ENCODE measurements at regions not wholly inside any gene's neighbourhood (a gene's known extent, or its start where the extent isn't known, plus 50 kb on each side); places are given as distances from the start of the nearest gene placed in this dataset.

GRCh38 chr5:98569288-98569687 is 204.2 kb upstream of the RGMB start:
- no peak overlapping the region for H3K4me3 Mint-ChIP-seq
- peaks cover 3% of the 10 kb centered on the region for H3K27me3 Mint-ChIP-seq (ENCODE audit: low read depth)
- no peaks in the 10 kb centered on the region for H3K9me3 Mint-ChIP-seq
- H3K36me3 Mint-ChIP-seq: no peaks in the 10 kb centered on the region
- peaks cover 14% of the 10 kb centered on the region for H3K4me1 Mint-ChIP-seq
- H3K27ac Mint-ChIP-seq: no peak overlapping the region
- TF ChIP-seq, protein P1, sequence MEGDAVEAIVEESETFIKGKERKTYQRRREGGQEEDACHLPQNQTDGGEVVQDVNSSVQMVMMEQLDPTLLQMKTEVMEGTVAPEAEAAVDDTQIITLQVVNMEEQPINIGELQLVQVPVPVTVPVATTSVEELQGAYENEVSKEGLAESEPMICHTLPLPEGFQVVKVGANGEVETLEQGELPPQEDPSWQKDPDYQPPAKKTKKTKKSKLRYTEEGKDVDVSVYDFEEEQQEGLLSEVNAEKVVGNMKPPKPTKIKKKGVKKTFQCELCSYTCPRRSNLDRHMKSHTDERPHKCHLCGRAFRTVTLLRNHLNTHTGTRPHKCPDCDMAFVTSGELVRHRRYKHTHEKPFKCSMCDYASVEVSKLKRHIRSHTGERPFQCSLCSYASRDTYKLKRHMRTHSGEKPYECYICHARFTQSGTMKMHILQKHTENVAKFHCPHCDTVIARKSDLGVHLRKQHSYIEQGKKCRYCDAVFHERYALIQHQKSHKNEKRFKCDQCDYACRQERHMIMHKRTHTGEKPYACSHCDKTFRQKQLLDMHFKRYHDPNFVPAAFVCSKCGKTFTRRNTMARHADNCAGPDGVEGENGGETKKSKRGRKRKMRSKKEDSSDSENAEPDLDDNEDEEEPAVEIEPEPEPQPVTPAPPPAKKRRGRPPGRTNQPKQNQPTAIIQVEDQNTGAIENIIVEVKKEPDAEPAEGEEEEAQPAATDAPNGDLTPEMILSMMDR (IDR thresholded peaks at IDR 0.05; ENCODE audit: unreplicated experiment): no peak
- no peak for DNase-seq (ENCODE audit: low spot score in 2 of 2, unreplicated experiment in 2 of 2)

DNA sequence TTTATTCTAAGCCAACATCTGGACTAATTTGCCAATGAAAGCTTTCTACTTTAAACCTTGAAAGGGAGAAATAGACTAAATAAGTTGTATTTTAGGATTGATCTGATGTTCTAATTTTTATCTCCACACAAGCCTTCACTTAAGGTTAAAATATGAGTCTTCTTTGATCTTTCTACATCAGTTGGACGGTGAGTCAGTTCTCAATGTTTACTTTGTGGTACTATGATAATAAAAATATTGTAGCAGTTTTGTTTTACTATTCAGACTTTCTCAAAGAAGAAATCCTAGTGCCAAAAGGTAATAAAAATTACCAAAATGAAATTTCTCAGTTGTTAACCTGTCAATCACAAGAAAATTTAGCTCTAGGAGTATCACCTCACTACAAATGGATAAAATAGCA is 203.5 kb upstream of the RGMB start:
- TF ChIP-seq, protein P1 (IDR thresholded peaks at IDR 0.05; ENCODE audit: unreplicated experiment): no peak
- H3K4me3 Mint-ChIP-seq: no peak overlapping the region
- peaks cover 3% of the 10 kb centered on the region for H3K27me3 Mint-ChIP-seq (ENCODE audit: low read depth)
- H3K4me1 Mint-ChIP-seq: peaks cover 14% of the 10 kb centered on the region
- DNase-seq (ENCODE audit: low spot score in 2 of 2, unreplicated experiment in 2 of 2): no peak
- H3K36me3 Mint-ChIP-seq: no peaks in the 10 kb centered on the region
- no peaks in the 10 kb centered on the region for H3K9me3 Mint-ChIP-seq
- no peak overlapping the region for H3K27ac Mint-ChIP-seq

GRCh38 chr5:98570661-98571191 is 202.7 kb upstream of the RGMB start:
- H3K36me3 Mint-ChIP-seq: no peaks in the 10 kb centered on the region
- H3K27ac Mint-ChIP-seq: no peak overlapping the region
- TF ChIP-seq, protein P1 (IDR thresholded peaks at IDR 0.05; ENCODE audit: unreplicated experiment): no peak
- peaks cover 14% of the 10 kb centered on the region for H3K4me1 Mint-ChIP-seq
- no peak overlapping the region for H3K4me3 Mint-ChIP-seq
- H3K27me3 Mint-ChIP-seq (ENCODE audit: low read depth): peaks cover 3% of the 10 kb centered on the region
- no peak for DNase-seq (ENCODE audit: low spot score in 2 of 2, unreplicated experiment in 2 of 2)
- no peaks in the 10 kb centered on the region for H3K9me3 Mint-ChIP-seq

GRCh38 chr5:98573834-98574320 is 199.6 kb upstream of the RGMB start:
- TF ChIP-seq, protein P1 (IDR thresholded peaks at IDR 0.05; ENCODE audit: unreplicated experiment): no peak
- Mint-ChIP-seq H3K36me3 (no peaks in the 10 kb centered on the region), H3K27ac (no peak overlapping the region), H3K9me3 (no peaks in the 10 kb centered on the region), H3K4me1 (peaks cover 14% of the 10 kb centered on the region), H3K4me3 (no peak overlapping the region), H3K27me3 (ENCODE audit: low read depth) (no peaks in the 10 kb centered on the region)
- no peak for DNase-seq (ENCODE audit: low spot score in 2 of 2, unreplicated experiment in 2 of 2)

DNA sequence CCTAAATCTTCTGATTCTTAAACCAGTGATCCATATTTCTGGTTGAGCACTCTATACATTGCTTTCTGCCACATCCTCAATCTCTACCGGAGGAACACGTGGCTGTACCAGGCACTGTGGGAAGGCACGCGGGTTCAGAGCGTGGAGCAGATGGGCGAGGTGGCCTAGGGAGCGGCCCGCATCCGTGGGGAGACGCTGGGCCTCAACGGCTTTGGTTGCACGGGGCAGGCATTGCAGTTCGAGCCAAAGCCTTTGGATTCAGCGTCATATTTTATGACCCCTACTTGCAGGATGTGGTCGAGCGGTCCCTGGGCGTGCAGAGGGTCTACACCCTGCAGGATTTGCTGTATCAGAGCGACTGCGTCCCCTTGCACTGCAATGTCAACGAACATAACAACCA is 197.2 kb upstream of the RGMB start:
- no peaks in the 10 kb centered on the region for H3K4me1 Mint-ChIP-seq
- no peak overlapping the region for H3K4me3 Mint-ChIP-seq
- H3K27ac Mint-ChIP-seq: no peak overlapping the region
- DNase-seq (ENCODE audit: low spot score in 2 of 2, unreplicated experiment in 2 of 2): no peak
- TF ChIP-seq, protein P1 (IDR thresholded peaks at IDR 0.05; ENCODE audit: unreplicated experiment): no peak
- no peaks in the 10 kb centered on the region for H3K9me3 Mint-ChIP-seq
- no peaks in the 10 kb centered on the region for H3K36me3 Mint-ChIP-seq
- no peaks in the 10 kb centered on the region for H3K27me3 Mint-ChIP-seq (ENCODE audit: low read depth)

DNA sequence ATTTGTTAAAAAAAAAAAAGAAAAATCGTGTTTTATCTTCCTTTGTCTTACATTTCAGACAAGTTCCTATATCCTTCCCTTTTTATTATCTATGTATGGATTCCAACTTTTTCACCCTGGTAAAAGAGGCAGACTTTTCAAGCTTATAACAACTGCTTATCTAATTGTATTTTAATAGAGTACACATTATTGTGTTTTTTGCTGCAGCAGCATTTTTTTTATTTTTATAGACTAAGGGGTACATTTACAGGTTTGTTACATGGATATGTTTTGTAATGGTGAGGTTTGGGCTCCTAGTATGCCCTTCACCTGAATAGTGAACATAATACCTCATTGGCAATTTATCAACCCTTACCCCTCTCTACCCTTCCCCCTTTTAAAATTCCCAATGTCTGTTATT is 195.0 kb upstream of the RGMB start:
- Mint-ChIP-seq H3K27me3 (ENCODE audit: low read depth) (no peaks in the 10 kb centered on the region), H3K4me1 (no peaks in the 10 kb centered on the region), H3K36me3 (no peaks in the 10 kb centered on the region), H3K4me3 (no peak overlapping the region), H3K9me3 (no peaks in the 10 kb centered on the region), H3K27ac (no peak overlapping the region)
- TF ChIP-seq, protein P1 (IDR thresholded peaks at IDR 0.05; ENCODE audit: unreplicated experiment): no peak
- no peak for DNase-seq (ENCODE audit: low spot score in 2 of 2, unreplicated experiment in 2 of 2)

Data from mesothelial cell of epicardium (in vitro differentiated cells).